ENCODE measurements at regions not wholly inside any gene's neighbourhood (a gene's known extent, or its start where the extent isn't known, plus 50 kb on each side); places are given as distances from the start of the nearest gene placed in this dataset.

- Histone ChIP-seq H2BK12ac (ENCODE audit: low read depth, low read length) (no peak overlapping the region), H3K4me1 (replicated peaks in 1 of 4; ENCODE audit: control insufficient read depth in 3 of 4, insufficient read depth in 4 of 4, low read length in 3 of 4) (peaks cover 0 to 10% (median 0%) of the 10 kb centered on the region in 4 experiments; a peak in 1 of 7 replicates), H3K56ac (replicated peaks; ENCODE audit: insufficient read length, low read depth, low read length) (no peak overlapping the region), H3K79me1 (ENCODE audit: low read depth, low read length) (no peaks in the 10 kb centered on the region), H3K14ac (ENCODE audit: insufficient read length) (no peak overlapping the region), H3K79me2 (ENCODE audit: control insufficient read depth in 1 of 2, insufficient read depth in 2 of 2, low read length in 2 of 2) (no peaks in the 10 kb centered on the region), H3K4me3 (ENCODE audit: extremely low read depth in 1 of 4, insufficient read depth in 2 of 4, low read depth in 3 of 4, low read length in 4 of 4) (no peak overlapping the region), H2BK5ac (ENCODE audit: low read depth, low read length) (no peak overlapping the region), H3K9me3 (ENCODE audit: insufficient read depth in 2 of 2, low read depth in 1 of 2, low read length in 1 of 2) (no peaks in the 10 kb centered on the region), H4K91ac (replicated peaks; ENCODE audit: insufficient read length, low read length) (no peak overlapping the region), H3K9ac (replicated peaks in 1 of 4; ENCODE audit: extremely low read depth in 1 of 4, low read depth in 3 of 4, low read length in 3 of 4) (no peak overlapping the region), H2AFZ (ENCODE audit: low read length) (peak overlapping the region; percentile 76; the same call in 1 of the 2 replicates), H4K8ac (ENCODE audit: extremely low read depth, insufficient read depth, low read length) (no peak overlapping the region), H3K27ac (ENCODE audit: low read depth, low read length) (no peak overlapping the region), H3K23ac (ENCODE audit: insufficient read length) (no peak overlapping the region), H2AK5ac (ENCODE audit: low read depth, low read length) (no peak overlapping the region), H3K23me2 (ENCODE audit: low read depth, low read length) (no peaks in the 10 kb centered on the region), H3K27me3 (replicated peaks in 1 of 4; ENCODE audit: control insufficient read depth in 3 of 4, extremely low read depth in 1 of 4, insufficient read depth in 3 of 4, low read length in 3 of 4) (no peaks in the 10 kb centered on the region), H4K5ac (ENCODE audit: insufficient read length, low read depth, low read length) (no peak overlapping the region), H2BK120ac (replicated peaks; ENCODE audit: low read depth, low read length) (no peak overlapping the region), H3K18ac (ENCODE audit: extremely low read depth, low read length) (no peak overlapping the region), H2BK20ac (ENCODE audit: low read length) (no peak overlapping the region), H3K36me3 (ENCODE audit: control insufficient read depth in 2 of 4, insufficient read depth in 4 of 4, low read length in 3 of 4) (no peaks in the 10 kb centered on the region), H2BK15ac (ENCODE audit: low read length) (no peak overlapping the region), H3K4me2 (ENCODE audit: insufficient read depth in 1 of 2, low read depth in 2 of 2, low read length in 2 of 2) (no peak overlapping the region), H3K4ac (replicated peaks; ENCODE audit: insufficient read length, low read depth, low read length) (no peak overlapping the region), H4K20me1 (replicated peaks in 1 of 2; ENCODE audit: control insufficient read depth in 1 of 2, insufficient read depth in 2 of 2, low read length in 2 of 2) (no peaks in the 10 kb centered on the region)
- ChIA-PET CTCF (ENCODE audit: partially characterized antibody) (interaction anchor here (0.6 kb wide), 1 partner anchor 307 kb away, joined by 3 read pairs; no protein-coding TSS in a partner anchor), POLR2A (ENCODE audit: partially characterized antibody) (no interaction called here)
- FAIRE-seq (no peak), DNase-seq (ENCODE audit: low read depth in 1 of 2, low spot score in 2 of 2) (no peak)
- WGBS, 2 experiments (ENCODE audit: extremely low coverage in 1 of 2, insufficient coverage in 1 of 2, insufficient read length in 1 of 2, insufficient replicate concordance in 2 of 2, low coverage in 1 of 2, low lambda C conversion rate in 2 of 2, missing lambda C conversion rate in 1 of 2): 100% methylated on average over 2 of the region's 2 CpGs; no CpG with 5 or more reads in 1 of the 2 experiments
- no peak for TF ChIP-seq CTCF (IDR thresholded peaks at IDR 0.05; ENCODE audit: control extremely low read depth in 1 of 3, insufficient read depth in 1 of 3, low read depth in 1 of 3, low read length in 3 of 3)
- no peak for TF ChIP-seq YY1 (IDR thresholded peaks at IDR 0.05; ENCODE audit: low read depth, low read length)
- no peak for TF ChIP-seq RBBP5 (IDR thresholded peaks at IDR 0.05; ENCODE audit: borderline replicate concordance, low read depth, low read length)
- TF ChIP-seq SAP30 (IDR thresholded peaks at IDR 0.05; ENCODE audit: insufficient read depth, insufficient replicate concordance, low read length): no peak
These were observed 990.5 kb downstream of the TLE1 start for GRCh38 chr9:80698725-80699410.
